A549 (cell line): ENCODE measurements at regions not wholly inside any gene's neighbourhood (a gene's known extent, or its start where the extent isn't known, plus 50 kb on each side); places are given as distances from the start of the nearest gene placed in this dataset.
A peak's percentile ranks its signal among the peaks of the same experiment; 100 is the strongest.

Experiments used
- ATAC-seq, 2 experiments: fragments of 200-7000 bp in 1 of 2; fragments of >200 bp in 1 of 2; cut with Nextera tagmentation in 1 of 2; cut with Tn5 transposase in 1 of 2; 3 replicates each; pipeline versions ENCODE4 v1.8.0 to v1.9.1; 2018 to 2020; ENCODE audit warnings: mild to moderate bottlenecking in 1 of 2, moderate library complexity in 1 of 2
- CTCF ChIA-PET: fragments of 300-600 bp; sonication (Branson Sonifier 250); formaldehyde crosslinking; extraction: SDS; loops from one replicate; lab custom pipeline; 2021; ENCODE audit warnings: antibody characterized with exemption, inconsistent platforms; lab: Yijun Ruan, JAX
- POLR2A ChIA-PET: fragments of 350-600 bp; formaldehyde crosslinking; extraction: SDS; loops from one replicate; lab custom pipeline; 2021; ENCODE audit warnings: antibody characterized with exemption, inconsistent platforms; lab: Yijun Ruan, JAX
- DNase-seq, 2 experiments: peaks; one replicate each; pipeline versions ENCODE4 v3.0.0 to v3.0.0-alpha.2; 2011 to 2016; ENCODE audit warnings: low read depth in 1 of 2, low spot score in 1 of 2
- FAIRE-seq: peaks from 2 replicates; lab custom pipeline; 2011; peaks lifted over from hg19 to GRCh38; lab: Jason Lieb, UNC
- H3K27ac ChIP-seq, 2 experiments: fragments of >200 bp; sonication (Bioruptor Twin); formaldehyde crosslinking; 3 replicates each; pipeline ENCODE4 v1.5.1; 2016 to 2017
- H3K4me1 ChIP-seq: fragments of >200 bp; sonication (Bioruptor Twin); formaldehyde crosslinking; 3 replicates; pipeline ENCODE4 v1.6.1; 2016
- H3K4me2 ChIP-seq: fragments of >200 bp; sonication (Bioruptor Twin); formaldehyde crosslinking; 3 replicates; pipeline ENCODE4 v1.6.1; 2016
- H3K4me3 ChIP-seq: fragments of >200 bp; sonication (Bioruptor Twin); formaldehyde crosslinking; 3 replicates; pipeline ENCODE4 v1.5.1; 2016
- H3K9me3 ChIP-seq: fragments of >200 bp; sonication (Bioruptor Twin); formaldehyde crosslinking; 3 replicates; pipeline ENCODE4 v1.6.1; 2016
- FOSB ChIP-seq: fragments of 250-450 bp; sonication (Bioruptor Pico); IDR thresholded peaks from 2 replicates; pipeline ENCODE4 v1.5.0; 2020; ENCODE audit warnings: mild to moderate bottlenecking, moderate library complexity
- FOSL2 ChIP-seq, 2 experiments: fragments of 450-650 bp in 1 of 2; fragments of >200 bp in 1 of 2; sonication (Bioruptor Twin) in 1 of 2; formaldehyde crosslinking; IDR thresholded peaks; 2 replicates each; pipeline versions ENCODE4 v1.5.0 to v1.6.1; 2016 to 2020; ENCODE audit warnings: mild to moderate bottlenecking in 1 of 2, moderate library complexity in 1 of 2
- HEYL ChIP-seq: fragments of 250-450 bp; sonication (Bioruptor Pico); IDR thresholded peaks from 2 replicates; pipeline ENCODE4 v1.8.0; 2021; ENCODE audit warnings: mild to moderate bottlenecking, moderate library complexity
- HOXA7 ChIP-seq: fragments of 250-450 bp; sonication (Bioruptor Pico); IDR thresholded peaks from 2 replicates; pipeline ENCODE4 v1.5.0; 2020; ENCODE audit warnings: mild to moderate bottlenecking, moderate library complexity
- KDM1A ChIP-seq: fragments of 200-600 bp; sonication (generic); IDR thresholded peaks from 2 replicates; pipeline ENCODE4 v1.6.1; 2016; ENCODE audit warnings: low read depth, mild to moderate bottlenecking
- MYC ChIP-seq: IDR thresholded peaks from 2 replicates; pipeline ENCODE4 v1.6.1; 2012; ENCODE audit warnings: mild to moderate bottlenecking, inconsistent platforms, low read length, improper control_type of control experiment, borderline replicate concordance
- NR3C1 ChIP-seq: fragments of >200 bp; sonication (Bioruptor Twin); formaldehyde crosslinking; IDR thresholded peaks from 3 replicates; pipeline ENCODE4 v1.6.1; 2017
- POLR2AphosphoS2 ChIP-seq: conservative IDR thresholded peaks from 2 replicates; pipeline ENCODE4 v1.6.1; 2012; ENCODE audit warnings: low read length, improper control_type of control experiment, inconsistent platforms
- TFCP2L1 ChIP-seq: fragments of 250-450 bp; sonication (Bioruptor Pico); IDR thresholded peaks from 2 replicates; pipeline ENCODE4 v1.5.0; 2021; ENCODE audit warnings: mild to moderate bottlenecking
- ZFP36 ChIP-seq: fragments of 450-650 bp; IDR thresholded peaks from 2 replicates; pipeline ENCODE4 v1.6.1; 2014; ENCODE audit warnings: borderline replicate concordance; ENCODE audit not compliant: partially characterized antibody
- WGBS: methylation state at CpG from one replicate; pipeline ENCODE4 v1.1.6; 2017; ENCODE audit errors: missing lambda C conversion rate; 5-methylcytosine and 5-hydroxymethylcytosine counted together
- TF ChIP-seq, protein P1 (sequence below): fragments of >200 bp; sonication (Bioruptor Twin); formaldehyde crosslinking; IDR thresholded peaks from 3 replicates; pipeline ENCODE4 v1.5.1; 2016
- TF ChIP-seq, protein P2 (sequence below): fragments of 450-650 bp; IDR thresholded peaks from 2 replicates; pipeline ENCODE4 v1.6.1; 2014; ENCODE audit warnings: antibody characterized with exemption

DNA sequence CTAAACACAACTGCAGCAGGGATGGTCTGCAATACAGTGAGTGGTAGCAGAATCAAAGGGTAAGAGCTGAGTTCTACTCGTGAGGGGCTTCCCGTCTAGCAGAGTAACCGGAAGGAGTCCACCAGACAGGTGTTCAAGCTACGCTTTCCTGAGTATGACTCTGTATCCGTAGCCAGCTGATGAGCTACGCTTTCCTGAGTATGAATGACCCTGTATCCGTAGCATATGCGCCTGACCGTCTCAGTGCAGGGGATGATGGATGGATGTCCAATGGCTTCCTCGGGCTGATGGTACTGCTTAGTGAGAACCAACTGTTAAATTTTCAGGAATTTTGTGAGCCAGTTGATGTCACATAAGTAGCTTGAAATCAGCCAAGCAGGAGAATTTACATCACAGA lies 244.1 kb upstream of the MYT1L start:
- Histone ChIP-seq H3K4me3 (no peak overlapping the region), H3K4me1 (no peaks in the 10 kb centered on the region), H3K4me2 (no peak overlapping the region), H3K9me3 (peaks cover 23% of the 10 kb centered on the region), H3K27ac (no peak overlapping the region)
- ChIA-PET CTCF (interaction anchor here (0.7 to 1.2 kb wide), 2 partner anchors 10 to 44 kb away, joined by 3 read pairs; no protein-coding TSS in a partner anchor), POLR2A (no interaction called here)
- 27% methylated on average over 10 of the region's 10 CpGs for WGBS
- no peak for ATAC-seq
- TF ChIP-seq HOXA7 (CRISPR knock-in tag) (no peak), POLR2AphosphoS2 (no peak)
- no peak for DNase-seq
- no peak for FAIRE-seq

DNA sequence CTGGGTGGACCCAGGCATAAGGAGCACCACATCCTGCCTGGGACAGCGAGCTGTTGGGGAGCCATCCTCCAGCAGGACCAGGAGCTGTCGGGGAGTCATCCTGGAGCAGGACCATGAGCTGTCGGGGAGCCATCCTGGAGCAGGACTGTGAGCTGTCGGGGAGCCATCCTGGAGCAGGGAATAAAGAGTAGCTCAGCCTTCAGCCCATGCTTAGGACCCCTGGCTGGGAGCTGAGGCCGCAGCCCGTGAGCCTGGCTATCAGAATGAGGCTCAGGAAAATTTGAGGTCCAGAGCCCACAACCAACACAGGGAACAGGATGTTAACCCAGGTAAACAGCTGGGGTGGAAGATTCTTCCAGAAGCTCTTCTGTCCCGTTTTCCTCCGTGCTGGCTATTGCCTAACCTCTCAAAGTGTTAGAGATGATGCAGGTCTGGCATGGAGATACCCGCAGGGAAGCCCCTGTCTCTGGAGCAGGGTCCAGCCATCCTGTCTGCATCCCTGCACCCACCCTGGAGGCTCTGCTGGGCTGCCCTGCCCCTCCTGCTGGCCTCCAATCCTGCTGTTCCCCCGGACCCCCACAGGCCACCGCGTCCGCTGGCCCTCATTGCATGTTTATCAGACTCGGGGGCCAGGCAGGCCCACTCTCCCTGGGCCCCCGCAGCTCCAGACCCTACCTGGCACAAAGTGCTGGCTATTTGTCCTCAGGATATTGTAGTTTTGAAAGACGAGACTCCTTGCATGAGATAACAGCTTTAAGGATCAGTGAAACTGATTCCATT lies 243.5 kb upstream of the MYT1L start:
- WGBS = 15% methylated on average over 12 of the region's 16 CpGs
- H3K4me2 ChIP-seq = no peak overlapping the region
- H3K4me1 ChIP-seq = no peaks in the 10 kb centered on the region
- H3K27ac ChIP-seq = no peak overlapping the region
- TF ChIP-seq MYC = no peak
- TF ChIP-seq, protein P1, sequence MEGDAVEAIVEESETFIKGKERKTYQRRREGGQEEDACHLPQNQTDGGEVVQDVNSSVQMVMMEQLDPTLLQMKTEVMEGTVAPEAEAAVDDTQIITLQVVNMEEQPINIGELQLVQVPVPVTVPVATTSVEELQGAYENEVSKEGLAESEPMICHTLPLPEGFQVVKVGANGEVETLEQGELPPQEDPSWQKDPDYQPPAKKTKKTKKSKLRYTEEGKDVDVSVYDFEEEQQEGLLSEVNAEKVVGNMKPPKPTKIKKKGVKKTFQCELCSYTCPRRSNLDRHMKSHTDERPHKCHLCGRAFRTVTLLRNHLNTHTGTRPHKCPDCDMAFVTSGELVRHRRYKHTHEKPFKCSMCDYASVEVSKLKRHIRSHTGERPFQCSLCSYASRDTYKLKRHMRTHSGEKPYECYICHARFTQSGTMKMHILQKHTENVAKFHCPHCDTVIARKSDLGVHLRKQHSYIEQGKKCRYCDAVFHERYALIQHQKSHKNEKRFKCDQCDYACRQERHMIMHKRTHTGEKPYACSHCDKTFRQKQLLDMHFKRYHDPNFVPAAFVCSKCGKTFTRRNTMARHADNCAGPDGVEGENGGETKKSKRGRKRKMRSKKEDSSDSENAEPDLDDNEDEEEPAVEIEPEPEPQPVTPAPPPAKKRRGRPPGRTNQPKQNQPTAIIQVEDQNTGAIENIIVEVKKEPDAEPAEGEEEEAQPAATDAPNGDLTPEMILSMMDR = no peak
- TF ChIP-seq ZFP36 = no peak
- TF ChIP-seq HOXA7 (CRISPR knock-in tag) = no peak
- TF ChIP-seq HEYL (CRISPR knock-in tag) = no peak
- no peak for FAIRE-seq
- no peak overlapping the region for H3K4me3 ChIP-seq
- POLR2A ChIA-PET = no interaction called here
- no peak for ATAC-seq
- peaks cover 23% of the 10 kb centered on the region for H3K9me3 ChIP-seq
- CTCF ChIA-PET = interaction anchor here (0.7 to 1.2 kb wide), 2 partner anchors 10 to 43 kb away, joined by 3 read pairs; no protein-coding TSS in a partner anchor
- DNase-seq = no peak

DNA sequence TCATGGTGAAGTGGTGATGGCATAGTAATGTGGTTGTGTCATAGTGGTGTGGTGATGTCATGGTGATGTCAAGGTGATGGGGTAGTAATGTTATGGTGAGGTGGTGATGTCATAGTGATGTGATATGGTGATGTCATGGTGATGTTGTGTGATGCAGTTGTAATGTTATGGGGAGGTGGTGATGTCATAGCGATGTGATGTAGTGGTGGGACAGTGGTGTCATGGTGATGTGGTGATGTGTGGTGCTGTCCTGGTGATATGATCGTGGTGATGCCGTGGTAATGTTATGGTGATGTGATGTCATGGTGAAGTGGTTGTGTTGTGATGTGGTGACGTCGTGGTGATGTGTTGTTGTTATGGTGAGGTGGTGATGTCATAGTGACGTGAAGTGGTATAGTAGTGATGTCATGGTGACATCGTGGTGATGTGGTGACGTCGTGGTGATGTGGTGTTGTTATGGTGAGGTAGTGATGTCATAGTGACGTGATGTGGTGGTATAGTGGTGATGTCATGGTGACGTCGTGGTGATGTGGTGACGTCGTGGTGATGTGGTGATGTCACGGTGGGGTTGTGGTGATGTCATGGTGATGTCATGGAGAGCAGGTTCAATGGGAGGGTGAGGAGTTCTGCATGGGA lies 242.7 kb upstream of the MYT1L start:
- DNase-seq = peak in 1 of 2 experiments; percentile 37
- Histone ChIP-seq H3K4me1 (no peaks in the 10 kb centered on the region), H3K4me2 (no peak overlapping the region), H3K4me3 (no peak overlapping the region), H3K9me3 (peaks cover 23% of the 10 kb centered on the region), H3K27ac (no peak overlapping the region)
- WGBS = 45% methylated on average over 15 of the region's 15 CpGs
- ATAC-seq = peak in 1 of 2 experiments; percentile 21; a peak in 1 of 6 replicates
- FAIRE-seq = no peak
- TF ChIP-seq FOSL2 (IDR thresholded peaks at IDR 0.05) = no peak
- peak; percentile 13; the same call in 1 of the 2 replicates for TF ChIP-seq FOSL2 (CRISPR knock-in tag; IDR thresholded peaks at IDR 0.05)
- TF ChIP-seq KDM1A = no peak
- ChIA-PET POLR2A (no interaction called here), CTCF (no interaction called here)

DNA sequence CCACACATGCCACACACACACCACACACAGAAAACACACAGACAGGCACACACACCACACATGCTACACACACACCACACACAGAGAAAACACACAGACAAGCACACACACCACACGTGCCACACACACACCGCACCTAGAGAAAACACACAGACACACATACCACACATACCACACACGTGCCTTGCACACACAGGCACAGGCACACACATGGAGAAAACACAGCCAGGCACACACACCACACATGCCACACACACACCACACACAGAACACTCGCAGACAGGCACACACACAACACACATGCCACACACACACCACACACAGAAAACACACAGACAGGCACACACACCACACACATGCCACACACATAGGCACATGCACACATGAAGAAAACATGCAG lies 242.1 kb upstream of the MYT1L start:
- FAIRE-seq (peak; percentile 7), ATAC-seq (no peak), DNase-seq (no peak)
- WGBS = 39% methylated on average over 4 of the region's 4 CpGs
- peaks cover 23% of the 10 kb centered on the region for H3K9me3 ChIP-seq
- ChIA-PET CTCF (no interaction called here), POLR2A (no interaction called here)
- H3K4me3 ChIP-seq = no peak overlapping the region
- no peaks in the 10 kb centered on the region for H3K4me1 ChIP-seq
- H3K4me2 ChIP-seq = no peak overlapping the region
- TF ChIP-seq TFCP2L1 (CRISPR knock-in tag) (no peak), POLR2AphosphoS2 (no peak), KDM1A (no peak), FOSB (CRISPR knock-in tag) (no peak), MYC (no peak), NR3C1 (no peak)
- TF ChIP-seq, protein P2, sequence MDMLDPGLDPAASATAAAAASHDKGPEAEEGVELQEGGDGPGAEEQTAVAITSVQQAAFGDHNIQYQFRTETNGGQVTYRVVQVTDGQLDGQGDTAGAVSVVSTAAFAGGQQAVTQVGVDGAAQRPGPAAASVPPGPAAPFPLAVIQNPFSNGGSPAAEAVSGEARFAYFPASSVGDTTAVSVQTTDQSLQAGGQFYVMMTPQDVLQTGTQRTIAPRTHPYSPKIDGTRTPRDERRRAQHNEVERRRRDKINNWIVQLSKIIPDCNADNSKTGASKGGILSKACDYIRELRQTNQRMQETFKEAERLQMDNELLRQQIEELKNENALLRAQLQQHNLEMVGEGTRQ = no peak
- TF ChIP-seq, all 56 proteins: peak for 0
- H3K27ac ChIP-seq = no peak overlapping the region
